ENCODE measurements at regions not wholly inside any gene's neighbourhood (a gene's known extent, or its start where the extent isn't known, plus 50 kb on each side); places are given as distances from the start of the nearest gene placed in this dataset.

- TF ChIP-seq, protein P1, sequence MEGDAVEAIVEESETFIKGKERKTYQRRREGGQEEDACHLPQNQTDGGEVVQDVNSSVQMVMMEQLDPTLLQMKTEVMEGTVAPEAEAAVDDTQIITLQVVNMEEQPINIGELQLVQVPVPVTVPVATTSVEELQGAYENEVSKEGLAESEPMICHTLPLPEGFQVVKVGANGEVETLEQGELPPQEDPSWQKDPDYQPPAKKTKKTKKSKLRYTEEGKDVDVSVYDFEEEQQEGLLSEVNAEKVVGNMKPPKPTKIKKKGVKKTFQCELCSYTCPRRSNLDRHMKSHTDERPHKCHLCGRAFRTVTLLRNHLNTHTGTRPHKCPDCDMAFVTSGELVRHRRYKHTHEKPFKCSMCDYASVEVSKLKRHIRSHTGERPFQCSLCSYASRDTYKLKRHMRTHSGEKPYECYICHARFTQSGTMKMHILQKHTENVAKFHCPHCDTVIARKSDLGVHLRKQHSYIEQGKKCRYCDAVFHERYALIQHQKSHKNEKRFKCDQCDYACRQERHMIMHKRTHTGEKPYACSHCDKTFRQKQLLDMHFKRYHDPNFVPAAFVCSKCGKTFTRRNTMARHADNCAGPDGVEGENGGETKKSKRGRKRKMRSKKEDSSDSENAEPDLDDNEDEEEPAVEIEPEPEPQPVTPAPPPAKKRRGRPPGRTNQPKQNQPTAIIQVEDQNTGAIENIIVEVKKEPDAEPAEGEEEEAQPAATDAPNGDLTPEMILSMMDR (conservative IDR thresholded peaks at IDR 0.05; ENCODE audit: low read depth, low read length), result no peak
- no peak for TF ChIP-seq EZH2 (IDR thresholded peaks at IDR 0.05; ENCODE audit: borderline replicate concordance, low read depth, low read length, poor library complexity, severe bottlenecking)
Measured at GRCh38 chr7:130841416-130841815, 107.4 kb upstream of the KLF14 start.

Measured in A673 (cell line).